ENCODE measurements at regions not wholly inside any gene's neighbourhood (a gene's known extent, or its start where the extent isn't known, plus 50 kb on each side); places are given as distances from the start of the nearest gene placed in this dataset.

DNA sequence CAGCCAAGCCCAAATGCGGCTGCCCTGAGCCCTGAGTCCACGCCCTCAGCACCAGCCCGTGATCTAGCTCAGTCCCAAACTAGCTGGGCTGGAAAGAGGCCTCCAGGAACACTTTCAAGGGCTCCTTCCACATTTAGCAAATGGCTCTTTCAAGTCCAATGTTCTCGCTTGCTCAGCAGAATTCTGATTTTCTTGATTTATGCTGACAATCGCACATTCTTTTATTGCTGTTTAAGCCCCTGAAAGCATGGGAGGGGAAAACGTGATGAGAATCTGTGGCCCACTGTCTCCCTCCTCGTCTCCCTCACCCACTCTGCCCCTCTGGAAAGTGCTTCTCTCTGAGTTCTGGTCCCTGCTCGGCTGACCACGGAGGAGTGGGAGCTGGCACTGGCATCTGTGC lies 293.8 kb downstream of the FOXL1 start (continued):
- TF ChIP-seq, protein P1, sequence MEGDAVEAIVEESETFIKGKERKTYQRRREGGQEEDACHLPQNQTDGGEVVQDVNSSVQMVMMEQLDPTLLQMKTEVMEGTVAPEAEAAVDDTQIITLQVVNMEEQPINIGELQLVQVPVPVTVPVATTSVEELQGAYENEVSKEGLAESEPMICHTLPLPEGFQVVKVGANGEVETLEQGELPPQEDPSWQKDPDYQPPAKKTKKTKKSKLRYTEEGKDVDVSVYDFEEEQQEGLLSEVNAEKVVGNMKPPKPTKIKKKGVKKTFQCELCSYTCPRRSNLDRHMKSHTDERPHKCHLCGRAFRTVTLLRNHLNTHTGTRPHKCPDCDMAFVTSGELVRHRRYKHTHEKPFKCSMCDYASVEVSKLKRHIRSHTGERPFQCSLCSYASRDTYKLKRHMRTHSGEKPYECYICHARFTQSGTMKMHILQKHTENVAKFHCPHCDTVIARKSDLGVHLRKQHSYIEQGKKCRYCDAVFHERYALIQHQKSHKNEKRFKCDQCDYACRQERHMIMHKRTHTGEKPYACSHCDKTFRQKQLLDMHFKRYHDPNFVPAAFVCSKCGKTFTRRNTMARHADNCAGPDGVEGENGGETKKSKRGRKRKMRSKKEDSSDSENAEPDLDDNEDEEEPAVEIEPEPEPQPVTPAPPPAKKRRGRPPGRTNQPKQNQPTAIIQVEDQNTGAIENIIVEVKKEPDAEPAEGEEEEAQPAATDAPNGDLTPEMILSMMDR (IDR thresholded peaks at IDR 0.05), result no peak
- TF ChIP-seq, protein P2, sequence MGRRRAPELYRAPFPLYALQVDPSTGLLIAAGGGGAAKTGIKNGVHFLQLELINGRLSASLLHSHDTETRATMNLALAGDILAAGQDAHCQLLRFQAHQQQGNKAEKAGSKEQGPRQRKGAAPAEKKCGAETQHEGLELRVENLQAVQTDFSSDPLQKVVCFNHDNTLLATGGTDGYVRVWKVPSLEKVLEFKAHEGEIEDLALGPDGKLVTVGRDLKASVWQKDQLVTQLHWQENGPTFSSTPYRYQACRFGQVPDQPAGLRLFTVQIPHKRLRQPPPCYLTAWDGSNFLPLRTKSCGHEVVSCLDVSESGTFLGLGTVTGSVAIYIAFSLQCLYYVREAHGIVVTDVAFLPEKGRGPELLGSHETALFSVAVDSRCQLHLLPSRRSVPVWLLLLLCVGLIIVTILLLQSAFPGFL (CRISPR knock-in tag; IDR thresholded peaks at IDR 0.05; ENCODE audit: borderline replicate concordance), result no peak
- no peak for TF ChIP-seq SP1 (CRISPR knock-in tag; conservative IDR thresholded peaks at IDR 0.05)
- TF ChIP-seq ESRRA (CRISPR knock-in tag; IDR thresholded peaks at IDR 0.05; ENCODE audit: borderline replicate concordance), result no peak

- Mint-ChIP-seq H3K4me3 (no peak overlapping the region), H3K27me3 (ENCODE audit: low read depth) (peaks cover 3% of the 10 kb centered on the region), H3K27ac (no peak overlapping the region), H3K9me3 (peaks cover 3% of the 10 kb centered on the region; the same call in 1 of the 2 replicates), H3K4me1 (no peaks in the 10 kb centered on the region), H3K36me3 (no peaks in the 10 kb centered on the region)
- ATAC-seq, result peak; percentile 45
- TF ChIP-seq SMAD4 (CRISPR knock-in tag; IDR thresholded peaks at IDR 0.05) (no peak), NR3C1 (CRISPR knock-in tag; conservative IDR thresholded peaks at IDR 0.05; ENCODE audit: low read depth) (no peak), JAZF1 (CRISPR knock-in tag; IDR thresholded peaks at IDR 0.05) (no peak), ATF1 (CRISPR knock-in tag; IDR thresholded peaks at IDR 0.05) (no peak), E2F4 (CRISPR knock-in tag; IDR thresholded peaks at IDR 0.05; ENCODE audit: borderline replicate concordance, low read depth) (no peak), GRHL2 (CRISPR knock-in tag; IDR thresholded peaks at IDR 0.05; ENCODE audit: insufficient replicate concordance, severe bottlenecking) (no peak), MYBL2 (CRISPR knock-in tag; IDR thresholded peaks at IDR 0.05) (no peak), SMAD3 (CRISPR knock-in tag; IDR thresholded peaks at IDR 0.05; ENCODE audit: borderline replicate concordance) (no peak), TCF7 (CRISPR knock-in tag; IDR thresholded peaks at IDR 0.05; ENCODE audit: low read depth) (no peak), ATF2 (CRISPR knock-in tag; IDR thresholded peaks at IDR 0.05; ENCODE audit: borderline replicate concordance, low read depth) (no peak), ZNF121 (CRISPR knock-in tag; IDR thresholded peaks at IDR 0.05) (no peak)
- TF ChIP-seq, protein P1 (IDR thresholded peaks at IDR 0.05), result no peak
- TF ChIP-seq, protein P3, sequence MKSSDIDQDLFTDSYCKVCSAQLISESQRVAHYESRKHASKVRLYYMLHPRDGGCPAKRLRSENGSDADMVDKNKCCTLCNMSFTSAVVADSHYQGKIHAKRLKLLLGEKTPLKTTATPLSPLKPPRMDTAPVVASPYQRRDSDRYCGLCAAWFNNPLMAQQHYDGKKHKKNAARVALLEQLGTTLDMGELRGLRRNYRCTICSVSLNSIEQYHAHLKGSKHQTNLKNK (CRISPR knock-in tag; IDR thresholded peaks at IDR 0.05), result no peak
- TF ChIP-seq, protein P4, sequence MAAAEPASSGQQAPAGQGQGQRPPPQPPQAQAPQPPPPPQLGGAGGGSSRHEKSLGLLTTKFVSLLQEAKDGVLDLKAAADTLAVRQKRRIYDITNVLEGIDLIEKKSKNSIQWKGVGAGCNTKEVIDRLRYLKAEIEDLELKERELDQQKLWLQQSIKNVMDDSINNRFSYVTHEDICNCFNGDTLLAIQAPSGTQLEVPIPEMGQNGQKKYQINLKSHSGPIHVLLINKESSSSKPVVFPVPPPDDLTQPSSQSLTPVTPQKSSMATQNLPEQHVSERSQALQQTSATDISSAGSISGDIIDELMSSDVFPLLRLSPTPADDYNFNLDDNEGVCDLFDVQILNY (CRISPR knock-in tag; IDR thresholded peaks at IDR 0.05), result no peak
- TF ChIP-seq, protein P5, sequence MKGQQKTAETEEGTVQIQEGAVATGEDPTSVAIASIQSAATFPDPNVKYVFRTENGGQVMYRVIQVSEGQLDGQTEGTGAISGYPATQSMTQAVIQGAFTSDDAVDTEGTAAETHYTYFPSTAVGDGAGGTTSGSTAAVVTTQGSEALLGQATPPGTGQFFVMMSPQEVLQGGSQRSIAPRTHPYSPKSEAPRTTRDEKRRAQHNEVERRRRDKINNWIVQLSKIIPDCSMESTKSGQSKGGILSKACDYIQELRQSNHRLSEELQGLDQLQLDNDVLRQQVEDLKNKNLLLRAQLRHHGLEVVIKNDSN (CRISPR knock-in tag; IDR thresholded peaks at IDR 0.05), result no peak
- TF ChIP-seq, protein P6, sequence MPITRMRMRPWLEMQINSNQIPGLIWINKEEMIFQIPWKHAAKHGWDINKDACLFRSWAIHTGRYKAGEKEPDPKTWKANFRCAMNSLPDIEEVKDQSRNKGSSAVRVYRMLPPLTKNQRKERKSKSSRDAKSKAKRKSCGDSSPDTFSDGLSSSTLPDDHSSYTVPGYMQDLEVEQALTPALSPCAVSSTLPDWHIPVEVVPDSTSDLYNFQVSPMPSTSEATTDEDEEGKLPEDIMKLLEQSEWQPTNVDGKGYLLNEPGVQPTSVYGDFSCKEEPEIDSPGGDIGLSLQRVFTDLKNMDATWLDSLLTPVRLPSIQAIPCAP (CRISPR knock-in tag; IDR thresholded peaks at IDR 0.05), result no peak
- DNase-seq (ENCODE audit: low spot score), result no peak
- ChIA-PET POLR2A (no interaction called here), CTCF (interaction anchor here (1.1 to 2.7 kb wide), 8 partner anchors 11 to 406 kb away, joined by 3 to 37 read pairs (median 8); no protein-coding TSS in a partner anchor)
These were observed 294.5 kb downstream of the FOXL1 start for GRCh38 chr16:86872833-86873232.
